HG02610 (cell line): ENCODE measurements at regions not wholly inside any gene's neighbourhood (a gene's known extent, or its start where the extent isn't known, plus 50 kb on each side); places are given as distances from the start of the nearest gene placed in this dataset.

ENCODE experiments used
- ATAC-seq: cut with Tn5 transposase; IDR thresholded peaks from one replicate; pipeline ENCODE4 v1.9.1; 2021; ENCODE audit warnings: mild to moderate bottlenecking, moderate library complexity; ENCODE audit not compliant: unreplicated experiment

GRCh38 chr12:42696406-42697149 is 107.0 kb upstream of the PRICKLE1 start:
- ATAC-seq, result no peak

GRCh38 chr12:42695490-42695995 is 106.0 kb upstream of the PRICKLE1 start:
- ATAC-seq, result no peak

GRCh38 chr12:42692749-42693148 is 103.2 kb upstream of the PRICKLE1 start:
- ATAC-seq, result no peak

GRCh38 chr12:42691991-42692557 is 102.5 kb upstream of the PRICKLE1 start:
- ATAC-seq, result no peak

GRCh38 chr12:42690264-42690663 is 100.7 kb upstream of the PRICKLE1 start:
- ATAC-seq, result no peak

- no peak for ATAC-seq
Measured at GRCh38 chr12:42689699-42690098, 100.2 kb upstream of the PRICKLE1 start.

- ATAC-seq, result no peak
Measured at GRCh38 chr12:42686514-42687172, 97.1 kb upstream of the PRICKLE1 start.

GRCh38 chr12:42684802-42685071 is 95.2 kb upstream of the PRICKLE1 start:
- ATAC-seq, result no peak

- ATAC-seq, result no peak
Measured at GRCh38 chr12:42683933-42684801, 94.6 kb upstream of the PRICKLE1 start.

- no peak for ATAC-seq
Measured at GRCh38 chr12:42683266-42683665, 93.7 kb upstream of the PRICKLE1 start.

GRCh38 chr12:42679466-42679865 is 89.9 kb upstream of the PRICKLE1 start:
- no peak for ATAC-seq

GRCh38 chr12:42677461-42677860 is 87.9 kb upstream of the PRICKLE1 start:
- ATAC-seq, result no peak

- no peak for ATAC-seq
Measured at GRCh38 chr12:42673535-42673934, 84.0 kb upstream of the PRICKLE1 start.

- ATAC-seq, result no peak
Measured at GRCh38 chr12:42670719-42671118, 81.2 kb upstream of the PRICKLE1 start.

GRCh38 chr12:42669553-42669952 is 80.0 kb upstream of the PRICKLE1 start:
- ATAC-seq, result no peak

GRCh38 chr12:42666671-42667243 is 77.2 kb upstream of the PRICKLE1 start:
- ATAC-seq, result no peak

GRCh38 chr12:42663621-42664020 is 74.1 kb upstream of the PRICKLE1 start:
- no peak for ATAC-seq

- no peak for ATAC-seq
Measured at GRCh38 chr12:42660968-42661937, 71.7 kb upstream of the PRICKLE1 start.

- ATAC-seq, result no peak
Measured at GRCh38 chr12:42660117-42660516, 70.6 kb upstream of the PRICKLE1 start.

- ATAC-seq, result no peak
Measured at GRCh38 chr12:42652048-42652447, 62.5 kb upstream of the PRICKLE1 start.
